Large intestine (tissue), 3 donors: ENCODE measurements at regions not wholly inside any gene's neighbourhood (a gene's known extent, or its start where the extent isn't known, plus 50 kb on each side); places are given as distances from the start of the nearest gene placed in this dataset.

ENCODE experiments used
- DNase-seq, 2 donors: peaks; one replicate each; pipeline versions ENCODE4 v3.0.0 to v3.0.0-alpha.2; 2013
- H3K27ac ChIP-seq: one replicate; pipeline ENCODE4 v1.5.1; 2013; ENCODE audit warnings: low read length
- H3K27me3 ChIP-seq: 2 replicates; pipeline ENCODE4 v1.6.1; 2013; ENCODE audit warnings: low read length; ENCODE audit not compliant: control insufficient read depth, insufficient read depth
- H3K36me3 ChIP-seq: 2 replicates; pipeline ENCODE4 v1.6.1; 2013; ENCODE audit warnings: low read length; ENCODE audit not compliant: control insufficient read depth, insufficient read depth
- H3K4me1 ChIP-seq: one replicate; pipeline ENCODE4 v1.6.1; 2013; ENCODE audit warnings: low read length; ENCODE audit not compliant: control insufficient read depth, insufficient read depth
- H3K4me3 ChIP-seq: one replicate; pipeline ENCODE4 v1.5.1; 2013; ENCODE audit warnings: low read length
- H3K9me3 ChIP-seq: one replicate; pipeline ENCODE4 v1.6.1; 2013; ENCODE audit warnings: mild to moderate bottlenecking, low read depth, low read length, moderate library complexity; ENCODE audit not compliant: control insufficient read depth
- WGBS: methylation state at CpG from one replicate; pipeline ENCODE4 v1.1.5; 2013; ENCODE audit warnings: low lambda C conversion rate; ENCODE audit not compliant: insufficient coverage; 5-methylcytosine and 5-hydroxymethylcytosine counted together

GRCh38 chr11:128231845-128232410 is 355.4 kb downstream of the ETS1 start:
- Histone ChIP-seq H3K9me3 (no peaks in the 10 kb centered on the region), H3K36me3 (no peaks in the 10 kb centered on the region), H3K4me3 (no peak overlapping the region), H3K27ac (no peak overlapping the region), H3K27me3 (peaks cover 8% of the 10 kb centered on the region), H3K4me1 (no peaks in the 10 kb centered on the region)
- 100% methylated on average over 1 of the region's 4 CpGs for WGBS
- DNase-seq, result no peak

GRCh38 chr11:128227466-128227865 is 359.9 kb downstream of the ETS1 start:
- Histone ChIP-seq H3K36me3 (no peaks in the 10 kb centered on the region), H3K27me3 (no peaks in the 10 kb centered on the region), H3K27ac (no peak overlapping the region), H3K4me3 (no peak overlapping the region), H3K9me3 (no peaks in the 10 kb centered on the region), H3K4me1 (no peaks in the 10 kb centered on the region)
- no peak for DNase-seq
- 100% methylated on average over 3 of the region's 3 CpGs for WGBS

- WGBS, result 89% methylated on average over 3 of the region's 7 CpGs
- no peaks in the 10 kb centered on the region for H3K36me3 ChIP-seq
- H3K27ac ChIP-seq, result no peak overlapping the region
- H3K27me3 ChIP-seq, result no peaks in the 10 kb centered on the region
- H3K4me3 ChIP-seq, result no peak overlapping the region
- no peak for DNase-seq
- H3K4me1 ChIP-seq, result no peaks in the 10 kb centered on the region
- H3K9me3 ChIP-seq, result no peaks in the 10 kb centered on the region
These were observed 361.1 kb downstream of the ETS1 start for GRCh38 chr11:128226106-128226716.

GRCh38 chr11:128222245-128222884 is 365.0 kb downstream of the ETS1 start:
- DNase-seq, result no peak
- Histone ChIP-seq H3K4me3 (no peak overlapping the region), H3K9me3 (no peaks in the 10 kb centered on the region), H3K27ac (no peak overlapping the region), H3K36me3 (no peaks in the 10 kb centered on the region), H3K27me3 (no peaks in the 10 kb centered on the region), H3K4me1 (no peaks in the 10 kb centered on the region)
- no CpG with 5 or more reads among the region's 5 CpGs for WGBS

GRCh38 chr11:128219731-128220120 is 367.6 kb downstream of the ETS1 start:
- Histone ChIP-seq H3K4me3 (no peak overlapping the region), H3K36me3 (no peaks in the 10 kb centered on the region), H3K27me3 (no peaks in the 10 kb centered on the region), H3K27ac (no peak overlapping the region), H3K9me3 (peaks cover 8% of the 10 kb centered on the region), H3K4me1 (no peaks in the 10 kb centered on the region)
- WGBS, result 82% methylated on average over 1 of the region's 4 CpGs
- no peak for DNase-seq

GRCh38 chr11:128216198-128216597 is 371.2 kb downstream of the ETS1 start:
- no peak for DNase-seq
- Histone ChIP-seq H3K9me3 (peaks cover 8% of the 10 kb centered on the region), H3K4me3 (no peak overlapping the region), H3K27me3 (no peaks in the 10 kb centered on the region), H3K36me3 (no peaks in the 10 kb centered on the region), H3K27ac (no peak overlapping the region), H3K4me1 (no peaks in the 10 kb centered on the region)
- WGBS, result no CpG with 5 or more reads among the region's 1 CpG

- WGBS, result 100% methylated on average over 1 of the region's 28 CpGs
- H3K9me3 ChIP-seq, result peaks cover 8% of the 10 kb centered on the region
- no peaks in the 10 kb centered on the region for H3K36me3 ChIP-seq
- H3K4me1 ChIP-seq, result no peaks in the 10 kb centered on the region
- H3K27ac ChIP-seq, result no peak overlapping the region
- no peak for DNase-seq
- H3K4me3 ChIP-seq, result no peak overlapping the region
- no peaks in the 10 kb centered on the region for H3K27me3 ChIP-seq
These were observed 372.0 kb downstream of the ETS1 start for GRCh38 chr11:128215238-128215882.

GRCh38 chr11:128214263-128214662 is 373.1 kb downstream of the ETS1 start:
- Histone ChIP-seq H3K36me3 (no peaks in the 10 kb centered on the region), H3K27me3 (no peaks in the 10 kb centered on the region), H3K4me1 (no peaks in the 10 kb centered on the region), H3K9me3 (peaks cover 8% of the 10 kb centered on the region), H3K4me3 (no peak overlapping the region), H3K27ac (no peak overlapping the region)
- WGBS, result no CpG with 5 or more reads among the region's 9 CpGs
- DNase-seq, result no peak

GRCh38 chr11:128213461-128213860 is 373.9 kb downstream of the ETS1 start:
- no peak overlapping the region for H3K4me3 ChIP-seq
- no peak for DNase-seq
- H3K27ac ChIP-seq, result no peak overlapping the region
- H3K27me3 ChIP-seq, result no peaks in the 10 kb centered on the region
- H3K9me3 ChIP-seq, result peaks cover 8% of the 10 kb centered on the region
- no peaks in the 10 kb centered on the region for H3K4me1 ChIP-seq
- H3K36me3 ChIP-seq, result no peaks in the 10 kb centered on the region
- 100% methylated on average over 1 of the region's 1 CpG for WGBS

- no peaks in the 10 kb centered on the region for H3K36me3 ChIP-seq
- no peak overlapping the region for H3K4me3 ChIP-seq
- H3K9me3 ChIP-seq, result peaks cover 8% of the 10 kb centered on the region
- H3K27me3 ChIP-seq, result no peaks in the 10 kb centered on the region
- no CpG with 5 or more reads among the region's 2 CpGs for WGBS
- H3K27ac ChIP-seq, result no peak overlapping the region
- no peak for DNase-seq
- H3K4me1 ChIP-seq, result no peaks in the 10 kb centered on the region
These were observed 375.0 kb downstream of the ETS1 start for GRCh38 chr11:128212324-128212723.
